Activated T-helper 2 cell treated with anti-CD3 and anti-CD28 coated beads, Interferon-gamma antibody, Interleukin-2, Interleukin-4, amounts not matched to agents 10 μg/mL and 5 μg/mL and 100 μg/mL, durations not matched to agents 14 hours and 24 hours and 36 hours (primary cell): ENCODE measurements at regions not wholly inside any gene's neighbourhood (a gene's known extent, or its start where the extent isn't known, plus 50 kb on each side); places are given as distances from the start of the nearest gene placed in this dataset.

Experiments used
- DNase-seq: peaks from one replicate; pipeline ENCODE4 v3.0.0; 2021; ENCODE audit warnings: low spot score
- H3K27ac Mint-ChIP-seq: one replicate; pipeline ENCODE4 v1.8.0; 2021; ENCODE audit warnings: mixed read lengths
- H3K27me3 Mint-ChIP-seq: one replicate; pipeline ENCODE4 v1.8.0; 2021; ENCODE audit warnings: low read depth, mixed read lengths
- H3K36me3 Mint-ChIP-seq: one replicate; pipeline ENCODE4 v1.8.0; 2021; ENCODE audit warnings: low read depth, mixed read lengths
- H3K4me1 Mint-ChIP-seq: one replicate; pipeline ENCODE4 v1.8.0; 2021; ENCODE audit warnings: low read depth, mixed read lengths
- H3K4me3 Mint-ChIP-seq: one replicate; pipeline ENCODE4 v1.8.0; 2021; ENCODE audit warnings: low read depth, mild to moderate bottlenecking, moderate library complexity, mixed read lengths
- H3K9me3 Mint-ChIP-seq: one replicate; pipeline ENCODE4 v1.8.0; 2021; ENCODE audit warnings: mixed read lengths
- intact Hi-C: fragments of 100-400 bp; cut with micrococcal nuclease; formaldehyde crosslinking; loops from one replicate; pipeline ENCODE4 v1.15.1; 2023

DNA sequence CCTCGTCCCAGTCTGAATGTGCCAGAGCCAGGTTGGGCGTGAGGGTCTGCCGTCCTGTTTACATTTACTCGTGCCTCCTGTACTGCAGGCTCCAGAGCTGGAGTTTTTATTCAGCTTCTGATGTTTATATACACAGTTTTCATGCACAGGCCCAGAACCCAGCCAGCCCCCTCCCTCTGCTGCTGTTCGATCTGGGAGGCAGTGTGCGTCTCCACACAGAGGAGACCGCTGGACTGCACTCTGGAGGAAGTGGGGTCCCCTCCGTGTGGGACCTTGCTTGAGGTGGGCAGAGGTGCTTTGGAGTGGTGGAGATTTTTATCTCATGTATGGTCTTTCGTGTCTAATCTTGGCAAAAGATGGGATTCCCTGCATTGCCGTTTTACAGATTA, 90.6 kb downstream of the GLI2 start:
- Mint-ChIP-seq H3K27me3 (no peaks in the 10 kb centered on the region), H3K4me3 (no peak overlapping the region), H3K36me3 (no peaks in the 10 kb centered on the region), H3K4me1 (no peaks in the 10 kb centered on the region), H3K9me3 (no peaks in the 10 kb centered on the region), H3K27ac (no peak overlapping the region)
- intact Hi-C loops, result no loop called here
- DNase-seq, result no peak

GRCh38 chr2:120826716-120827410, 91.2 kb downstream of the GLI2 start:
- Mint-ChIP-seq H3K36me3 (no peaks in the 10 kb centered on the region), H3K4me1 (no peaks in the 10 kb centered on the region), H3K9me3 (no peaks in the 10 kb centered on the region), H3K4me3 (no peak overlapping the region), H3K27me3 (no peaks in the 10 kb centered on the region), H3K27ac (no peak overlapping the region)
- intact Hi-C loops, result no loop called here
- DNase-seq, result no peak

- intact Hi-C loops, result no loop called here
- Mint-ChIP-seq H3K4me3 (no peak overlapping the region), H3K27me3 (no peaks in the 10 kb centered on the region), H3K27ac (no peak overlapping the region), H3K9me3 (no peaks in the 10 kb centered on the region), H3K36me3 (no peaks in the 10 kb centered on the region), H3K4me1 (no peaks in the 10 kb centered on the region)
- DNase-seq, result no peak
These were observed 92.4 kb downstream of the GLI2 start for GRCh38 chr2:120828066-120828465.

GRCh38 chr2:120828829-120829632, 93.4 kb downstream of the GLI2 start:
- no peaks in the 10 kb centered on the region for H3K36me3 Mint-ChIP-seq

DNA sequence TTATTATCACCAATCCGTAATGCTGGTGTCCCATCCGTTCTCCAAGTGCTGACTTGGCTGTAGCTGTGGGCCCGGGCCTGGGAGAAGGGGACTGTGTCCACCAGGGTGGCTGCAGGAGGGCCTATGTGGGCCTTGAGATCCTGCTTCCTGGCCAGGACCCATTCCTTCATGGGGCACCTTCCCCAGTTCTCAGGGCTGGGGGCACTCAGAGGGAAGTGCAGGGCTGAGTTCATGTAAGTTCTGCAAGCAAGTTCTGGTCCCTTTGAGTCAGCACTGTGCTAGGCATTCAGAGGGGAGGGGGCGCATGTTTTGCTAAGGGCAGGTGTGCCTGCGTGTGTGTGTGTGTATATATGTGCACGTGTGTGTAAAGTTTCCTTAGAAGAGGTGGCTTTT, 94.0 kb downstream of the GLI2 start:
- Mint-ChIP-seq H3K27ac (no peak overlapping the region), H3K36me3 (no peaks in the 10 kb centered on the region), H3K4me1 (no peaks in the 10 kb centered on the region), H3K27me3 (no peaks in the 10 kb centered on the region), H3K4me3 (no peak overlapping the region), H3K9me3 (no peaks in the 10 kb centered on the region)
- DNase-seq, result no peak
- intact Hi-C loops, result no loop called here

More at GRCh38 chr2:120828829-120829632, 93.4 kb downstream of the GLI2 start:
- Mint-ChIP-seq H3K4me3 (no peak overlapping the region), H3K27me3 (no peaks in the 10 kb centered on the region), H3K4me1 (no peaks in the 10 kb centered on the region), H3K27ac (no peak overlapping the region), H3K9me3 (no peaks in the 10 kb centered on the region)
- no peak for DNase-seq
- intact Hi-C loops, result no loop called here

DNA sequence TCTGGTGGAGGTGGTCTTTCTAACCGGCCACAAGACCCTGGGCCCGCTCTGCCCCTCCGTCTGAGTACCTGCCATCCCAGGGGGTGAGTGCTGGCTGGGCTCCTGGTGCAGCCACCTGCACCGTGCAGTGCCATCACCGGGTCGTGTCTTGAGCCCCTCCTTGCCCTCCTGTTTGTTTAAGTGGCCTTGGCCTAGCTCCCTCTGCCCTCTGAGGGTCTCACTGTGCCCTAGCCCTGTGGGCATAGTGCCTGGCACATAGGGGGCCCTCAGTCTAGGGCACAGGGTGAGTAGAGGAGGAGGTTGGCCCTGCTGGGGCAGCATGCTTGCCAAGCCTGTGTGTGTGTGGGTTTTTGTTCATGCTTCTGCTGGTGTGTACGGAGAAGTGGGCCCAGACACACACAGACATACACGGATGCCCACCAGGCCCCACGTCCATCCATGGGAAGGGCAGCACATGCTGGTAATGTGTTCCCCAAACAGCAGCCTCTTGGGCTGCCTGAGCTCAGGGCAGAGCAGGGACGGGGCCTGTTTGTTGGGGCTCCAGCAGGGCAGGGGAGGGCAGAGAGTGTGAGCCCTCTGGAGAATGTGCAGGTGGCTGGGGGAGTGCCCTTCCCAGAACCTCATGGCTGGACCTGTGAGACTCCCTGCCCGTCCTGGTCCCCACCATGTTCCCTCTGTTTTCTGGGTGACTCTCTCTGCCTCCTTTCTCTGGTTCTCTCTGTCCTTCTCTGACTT, 94.6 kb downstream of the GLI2 start:
- no peak for DNase-seq
- Mint-ChIP-seq H3K36me3 (no peaks in the 10 kb centered on the region), H3K4me3 (no peak overlapping the region), H3K9me3 (no peaks in the 10 kb centered on the region), H3K27ac (no peak overlapping the region), H3K4me1 (no peaks in the 10 kb centered on the region), H3K27me3 (no peaks in the 10 kb centered on the region)
- intact Hi-C loops, result no loop called here

DNA sequence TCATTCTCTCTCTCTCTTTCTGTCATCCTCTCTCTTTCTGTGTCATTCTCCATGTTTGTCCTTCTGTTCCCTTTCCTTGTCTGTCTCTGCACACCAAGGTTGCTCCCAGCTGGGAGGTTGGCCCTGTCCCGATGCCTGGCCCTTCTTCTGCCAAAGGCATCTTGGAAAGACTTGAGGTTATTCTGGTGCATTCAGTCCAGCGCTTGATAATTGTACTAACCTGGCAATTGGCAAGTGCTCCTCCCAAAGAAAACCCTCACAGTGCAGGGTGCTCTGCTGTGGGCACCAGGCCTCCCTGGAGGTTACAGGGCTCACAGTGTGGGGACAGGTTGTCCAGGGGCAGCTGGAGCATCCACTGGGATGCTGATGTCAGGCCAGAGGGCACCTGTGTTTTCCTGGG, 95.4 kb downstream of the GLI2 start:
- H3K4me3 Mint-ChIP-seq, result no peak overlapping the region
- H3K27me3 Mint-ChIP-seq, result no peaks in the 10 kb centered on the region
- intact Hi-C loops, result no loop called here
- DNase-seq, result no peak
- no peaks in the 10 kb centered on the region for H3K9me3 Mint-ChIP-seq
- no peak overlapping the region for H3K27ac Mint-ChIP-seq
- H3K36me3 Mint-ChIP-seq, result no peaks in the 10 kb centered on the region
- H3K4me1 Mint-ChIP-seq, result no peaks in the 10 kb centered on the region

GRCh38 chr2:120831891-120832290, 96.2 kb downstream of the GLI2 start:
- Mint-ChIP-seq H3K4me3 (no peak overlapping the region), H3K36me3 (no peaks in the 10 kb centered on the region), H3K27me3 (no peaks in the 10 kb centered on the region), H3K4me1 (no peaks in the 10 kb centered on the region), H3K27ac (no peak overlapping the region), H3K9me3 (no peaks in the 10 kb centered on the region)
- intact Hi-C loops, result no loop called here
- no peak for DNase-seq

GRCh38 chr2:120832296-120833070, 96.8 kb downstream of the GLI2 start:
- Mint-ChIP-seq H3K4me3 (no peak overlapping the region), H3K4me1 (no peaks in the 10 kb centered on the region), H3K36me3 (no peaks in the 10 kb centered on the region), H3K27me3 (no peaks in the 10 kb centered on the region), H3K27ac (no peak overlapping the region), H3K9me3 (no peaks in the 10 kb centered on the region)
- intact Hi-C loops, result no loop called here
- DNase-seq, result no peak

GRCh38 chr2:120833127-120833675, 97.5 kb downstream of the GLI2 start:
- Mint-ChIP-seq H3K4me1 (no peaks in the 10 kb centered on the region), H3K4me3 (no peak overlapping the region), H3K36me3 (no peaks in the 10 kb centered on the region), H3K27ac (no peak overlapping the region), H3K9me3 (no peaks in the 10 kb centered on the region), H3K27me3 (no peaks in the 10 kb centered on the region)
- DNase-seq, result no peak
- intact Hi-C loops, result no loop called here

- no peaks in the 10 kb centered on the region for H3K9me3 Mint-ChIP-seq
- no peaks in the 10 kb centered on the region for H3K27me3 Mint-ChIP-seq
- intact Hi-C loops, result no loop called here
- no peak for DNase-seq
- H3K27ac Mint-ChIP-seq, result no peak overlapping the region
- H3K4me3 Mint-ChIP-seq, result no peak overlapping the region
- no peaks in the 10 kb centered on the region for H3K4me1 Mint-ChIP-seq
- H3K36me3 Mint-ChIP-seq, result no peaks in the 10 kb centered on the region
These were observed 98.5 kb downstream of the GLI2 start for GRCh38 chr2:120834206-120834605.

DNA sequence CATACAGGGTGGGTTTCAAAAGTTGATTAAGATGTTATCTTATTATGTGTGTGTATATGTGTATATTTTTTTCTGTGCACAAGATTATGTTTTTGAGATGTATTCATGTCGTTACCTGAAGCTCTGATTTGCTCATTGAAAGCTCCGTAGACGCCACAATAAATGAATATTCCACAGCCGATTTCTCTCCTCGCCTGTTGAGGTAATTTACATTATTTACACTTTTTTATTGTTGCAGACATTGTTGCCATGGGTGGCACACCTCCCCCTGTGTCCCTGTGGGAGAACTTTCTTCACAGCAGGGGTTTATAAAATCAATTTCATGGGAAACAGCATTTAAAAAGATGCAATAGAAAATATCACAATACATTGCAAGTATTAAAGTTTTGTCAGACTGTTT, 100.6 kb downstream of the GLI2 start:
- DNase-seq, result no peak
- Mint-ChIP-seq H3K36me3 (no peaks in the 10 kb centered on the region), H3K4me1 (no peaks in the 10 kb centered on the region), H3K9me3 (no peaks in the 10 kb centered on the region), H3K4me3 (no peak overlapping the region), H3K27ac (no peak overlapping the region), H3K27me3 (no peaks in the 10 kb centered on the region)
- intact Hi-C loops, result no loop called here
